K562 (cell line): ENCODE measurements at regions not wholly inside any gene's neighbourhood (a gene's known extent, or its start where the extent isn't known, plus 50 kb on each side); places are given as distances from the start of the nearest gene placed in this dataset.

Experiments
- ATAC-seq: fragments of 200-7000 bp; cut with Tn5 transposase; 3 replicates; pipeline ENCODE4 v1.9.1; 2020; ENCODE audit warnings: moderate library complexity
- BruUV-seq: library from RNA; stranded (reverse); fragments of 400-500 nt; replicated peaks from 2 replicates; lab custom pipeline; 2021; lab: Mats Ljungman, UMichigan
- CTCF ChIA-PET: fragments of 300-600 bp; formaldehyde crosslinking; extraction: SDS; loops from one replicate; lab custom pipeline; 2021; ENCODE audit warnings: low intra/inter-chr PET ratio; lab: Yijun Ruan, JAX
- POLR2A ChIA-PET: fragments of 300-600, 350-650 bp; sonication (Branson Sonifier 250); formaldehyde crosslinking; extraction: SDS; loops from one replicate; lab custom pipeline; 2021; ENCODE audit warnings: antibody characterized with exemption, inconsistent platforms; lab: Yijun Ruan, JAX
- DNase-seq, 4 experiments: peaks; one replicate each; pipeline versions ENCODE4 v3.0.0 to v3.0.0-alpha.2; 2011 to 2018; ENCODE audit warnings: low spot score in 3 of 4, mixed read lengths in 3 of 4; ENCODE audit errors: extremely low read depth in 1 of 4
- FAIRE-seq: peaks from 2 replicates; lab custom pipeline; 2011; peaks lifted over from hg19 to GRCh38; lab: Jason Lieb, UNC
- H2AFZ ChIP-seq: 2 replicates; pipeline ENCODE4 v1.6.0; 2011; ENCODE audit warnings: low read depth, low read length, control low read depth, inconsistent platforms
- H3K27ac ChIP-seq: fragments of 200-600 bp; 3 replicates; pipeline ENCODE4 v1.8.0; 2011; ENCODE audit warnings: low read depth, mild to moderate bottlenecking, control low read depth, inconsistent platforms, low read length, moderate library complexity, mixed read lengths; ENCODE audit errors: extremely low read depth
- H3K27me3 ChIP-seq, 2 experiments: fragments of 300-600 bp in 1 of 2; 2 replicates in 1 of 2; 3 replicates in 1 of 2; pipeline versions ENCODE4 v1.6.0 to v1.8.0; 2011; ENCODE audit warnings: inconsistent platforms in 2 of 2, low read length in 2 of 2, mild to moderate bottlenecking in 1 of 2, mixed read lengths in 1 of 2, moderate library complexity in 1 of 2; ENCODE audit not compliant: control insufficient read depth in 2 of 2, insufficient read depth in 2 of 2
- H3K36me3 ChIP-seq: fragments of 300-600 bp; 3 replicates; pipeline ENCODE4 v1.8.0; 2011; ENCODE audit warnings: mild to moderate bottlenecking, low read length, inconsistent platforms; ENCODE audit not compliant: control insufficient read depth, insufficient read depth
- H3K4me1 ChIP-seq, 2 experiments: fragments of 200-600 bp in 1 of 2; replicated peaks in 1 of 2; 2 replicates in 1 of 2; 3 replicates in 1 of 2; pipeline versions ENCODE4 v1.5.1 to v1.8.0; 2011; ENCODE audit warnings: inconsistent platforms in 2 of 2, low read length in 2 of 2, mild to moderate bottlenecking in 1 of 2, mixed read lengths in 1 of 2, moderate library complexity in 1 of 2; ENCODE audit not compliant: control insufficient read depth in 2 of 2, insufficient read depth in 2 of 2
- H3K4me2 ChIP-seq: 2 replicates; pipeline ENCODE4 v1.6.1; 2011; ENCODE audit warnings: low read length, control low read depth, inconsistent platforms, mixed read lengths; ENCODE audit not compliant: insufficient read depth
- H3K4me3 ChIP-seq: fragments of 200-600 bp; sonication (generic), shearing (Covaris generic); 2 replicates; pipeline ENCODE4 v1.5.1; 2016; ENCODE audit warnings: control low read depth, inconsistent platforms
- H3K79me2 ChIP-seq: fragments of 200-600 bp; 3 replicates; pipeline ENCODE4 v1.8.0; 2011; ENCODE audit warnings: low read length, inconsistent platforms; ENCODE audit not compliant: control insufficient read depth, insufficient read depth
- H3K9ac ChIP-seq, 2 experiments: 2 replicates each; pipeline versions ENCODE4 v1.6.0 to v1.6.1; 2011; ENCODE audit warnings: low read depth in 2 of 2, low read length in 2 of 2, control low read depth in 1 of 2, inconsistent platforms in 1 of 2, mild to moderate bottlenecking in 1 of 2, mixed read lengths in 1 of 2; ENCODE audit not compliant: insufficient read depth in 1 of 2
- H3K9me1 ChIP-seq: one replicate; pipeline ENCODE4 v1.6.0; 2011; ENCODE audit warnings: inconsistent platforms, mild to moderate bottlenecking, low read length, moderate library complexity; ENCODE audit not compliant: control insufficient read depth, insufficient read depth
- H3K9me3 ChIP-seq: replicated peaks from 2 replicates; pipeline ENCODE4 v1.5.1; 2011; ENCODE audit warnings: low read depth, low read length, inconsistent platforms; ENCODE audit not compliant: control insufficient read depth, insufficient read depth
- H4K20me1 ChIP-seq: replicated peaks from 2 replicates; pipeline ENCODE4 v1.6.1; 2011; ENCODE audit warnings: low read length, inconsistent platforms, mixed read lengths; ENCODE audit not compliant: control insufficient read depth, insufficient read depth
- CCNT2 ChIP-seq: IDR thresholded peaks from 2 replicates; pipeline ENCODE4 v1.6.1; 2011; ENCODE audit warnings: borderline replicate concordance, low read depth, mild to moderate bottlenecking, moderate library complexity, mixed read lengths, low read length; ENCODE audit not compliant: insufficient read length; ENCODE audit errors: extremely low read depth
- COPS2 ChIP-seq: fragments of 450-650 bp; conservative IDR thresholded peaks from 2 replicates; pipeline ENCODE4 v1.6.1; 2016; ENCODE audit warnings: mild to moderate bottlenecking, moderate library complexity
- FOS ChIP-seq: IDR thresholded peaks from 3 replicates; pipeline ENCODE4 v1.6.1; 2011; ENCODE audit not compliant: insufficient read length; ENCODE audit errors: extremely low read depth
- MYC ChIP-seq, 2 experiments: fragments of 250-450 bp in 1 of 2; sonication (Bioruptor Pico) in 1 of 2; IDR thresholded peaks; 2 replicates each; pipeline versions ENCODE4 v1.5.1 to v1.6.1; 2012 to 2021; ENCODE audit warnings: low read depth in 2 of 2, borderline replicate concordance in 1 of 2, improper control_type of control experiment in 1 of 2, low read length in 1 of 2, mild to moderate bottlenecking in 1 of 2, moderate library complexity in 1 of 2
- POLR2B ChIP-seq: fragments of 450-650 bp; IDR thresholded peaks from 2 replicates; pipeline ENCODE4 v1.6.1; 2018; ENCODE audit warnings: low read depth; ENCODE audit not compliant: partially characterized antibody
- RB1 ChIP-seq: fragments of 450-650 bp; IDR thresholded peaks from 2 replicates; pipeline ENCODE4 v1.6.1; 2017; ENCODE audit warnings: low read depth, mild to moderate bottlenecking
- SLC30A9 ChIP-seq: fragments of 250-450 bp; sonication (Bioruptor Pico); IDR thresholded peaks from 2 replicates; pipeline ENCODE4 v1.8.0; 2022; ENCODE audit warnings: mild to moderate bottlenecking, moderate library complexity
- SMAD4 ChIP-seq: fragments of 250-450 bp; sonication (Bioruptor Pico); conservative IDR thresholded peaks from 2 replicates; pipeline ENCODE4 v1.8.0; 2021; ENCODE audit warnings: inconsistent platforms, mild to moderate bottlenecking, moderate library complexity
- ZBTB9 ChIP-seq: fragments of 450-650 bp; formaldehyde crosslinking; IDR thresholded peaks from 2 replicates; pipeline ENCODE4 v1.4.0; 2020; ENCODE audit warnings: mild to moderate bottlenecking, moderate library complexity
- ZNF316 ChIP-seq: fragments of 450-650 bp; IDR thresholded peaks from 2 replicates; pipeline ENCODE4 v1.6.1; 2016
- ZNF41 ChIP-seq: fragments of 250-450 bp; sonication (Bioruptor Pico); conservative IDR thresholded peaks from 2 replicates; pipeline ENCODE4 v1.4.0; 2020; ENCODE audit warnings: mild to moderate bottlenecking
- ZNF584 ChIP-seq: fragments of 200-800 bp; sonication (Bioruptor generic); IDR thresholded peaks from 2 replicates; pipeline ENCODE4 v1.6.1; 2016; ENCODE audit warnings: low read depth, mild to moderate bottlenecking, missing genetic modification characterization, missing compliant biosample characterization
- ZNF780A ChIP-seq: fragments of 250-450 bp; sonication (Bioruptor Pico); IDR thresholded peaks from 2 replicates; pipeline ENCODE4 v1.5.0; 2021; ENCODE audit warnings: mild to moderate bottlenecking
- WGBS: fragments of 100-300 bp; shearing (Covaris generic); methylation state at CpG from one replicate; pipeline ENCODE4 v1.1.6; 2016; ENCODE audit warnings: low coverage, mixed read lengths; ENCODE audit not compliant: insufficient coverage; ENCODE audit errors: missing lambda C conversion rate; 5-methylcytosine and 5-hydroxymethylcytosine counted together
- in situ Hi-C: fragments of 300-500 bp; cut with MboI; formaldehyde crosslinking; loops from 4 replicates; pipeline ENCODE4 v1.15.0; 2018; ENCODE audit warnings: inconsistent platforms, mixed read lengths
- intact Hi-C: fragments of 100-400 bp; cut with micrococcal nuclease; formaldehyde crosslinking; loops from 2 replicates; pipeline ENCODE4 v1.14.2; 2022
- TF ChIP-seq, protein P1 (sequence below), 2 experiments: fragments of 450-650 bp; IDR thresholded peaks; 2 replicates each; pipeline ENCODE4 v1.6.1; 2018; ENCODE audit warnings: mild to moderate bottlenecking in 2 of 2, low read depth in 1 of 2; ENCODE audit not compliant: partially characterized antibody in 2 of 2
- TF ChIP-seq, protein P2 (sequence below), 2 experiments: fragments of 450-650 bp in 1 of 2; IDR thresholded peaks; 2 replicates each; pipeline ENCODE4 v1.6.1; 2011 to 2017; ENCODE audit warnings: low read depth in 2 of 2, antibody characterized with exemption in 1 of 2, borderline replicate concordance in 1 of 2, low read length in 1 of 2, mild to moderate bottlenecking in 1 of 2, mixed read lengths in 1 of 2; ENCODE audit not compliant: control insufficient read depth in 1 of 2

DNA sequence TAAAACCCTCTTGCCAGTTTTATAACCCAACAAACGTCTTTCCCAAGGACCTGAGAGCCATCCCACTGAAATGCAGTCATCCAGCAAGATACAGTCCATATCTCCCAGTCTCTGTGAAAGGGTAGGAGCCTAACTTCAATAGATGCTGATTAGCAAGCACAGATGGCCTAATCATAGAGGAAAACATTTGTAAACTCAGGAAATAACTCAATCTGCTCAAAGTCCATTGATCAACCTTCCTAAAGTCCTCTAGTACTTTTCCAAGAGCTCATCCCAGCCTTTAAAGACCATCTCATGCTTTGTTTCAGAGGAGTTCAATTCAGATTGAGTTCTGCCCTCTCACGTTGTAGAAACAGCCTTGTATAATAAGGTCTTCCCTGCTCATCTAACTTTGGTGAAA is 324.2 kb downstream of the MRPS30 start:
- FAIRE-seq, result no peak
- TF ChIP-seq SMAD4 (CRISPR knock-in tag), result no peak
- no peak for TF ChIP-seq FOS
- TF ChIP-seq ZNF41 (CRISPR knock-in tag), result no peak
- no peak for TF ChIP-seq RB1
- TF ChIP-seq ZNF780A (CRISPR knock-in tag), result no peak
- TF ChIP-seq POLR2B, result no peak
- TF ChIP-seq, protein P1, sequence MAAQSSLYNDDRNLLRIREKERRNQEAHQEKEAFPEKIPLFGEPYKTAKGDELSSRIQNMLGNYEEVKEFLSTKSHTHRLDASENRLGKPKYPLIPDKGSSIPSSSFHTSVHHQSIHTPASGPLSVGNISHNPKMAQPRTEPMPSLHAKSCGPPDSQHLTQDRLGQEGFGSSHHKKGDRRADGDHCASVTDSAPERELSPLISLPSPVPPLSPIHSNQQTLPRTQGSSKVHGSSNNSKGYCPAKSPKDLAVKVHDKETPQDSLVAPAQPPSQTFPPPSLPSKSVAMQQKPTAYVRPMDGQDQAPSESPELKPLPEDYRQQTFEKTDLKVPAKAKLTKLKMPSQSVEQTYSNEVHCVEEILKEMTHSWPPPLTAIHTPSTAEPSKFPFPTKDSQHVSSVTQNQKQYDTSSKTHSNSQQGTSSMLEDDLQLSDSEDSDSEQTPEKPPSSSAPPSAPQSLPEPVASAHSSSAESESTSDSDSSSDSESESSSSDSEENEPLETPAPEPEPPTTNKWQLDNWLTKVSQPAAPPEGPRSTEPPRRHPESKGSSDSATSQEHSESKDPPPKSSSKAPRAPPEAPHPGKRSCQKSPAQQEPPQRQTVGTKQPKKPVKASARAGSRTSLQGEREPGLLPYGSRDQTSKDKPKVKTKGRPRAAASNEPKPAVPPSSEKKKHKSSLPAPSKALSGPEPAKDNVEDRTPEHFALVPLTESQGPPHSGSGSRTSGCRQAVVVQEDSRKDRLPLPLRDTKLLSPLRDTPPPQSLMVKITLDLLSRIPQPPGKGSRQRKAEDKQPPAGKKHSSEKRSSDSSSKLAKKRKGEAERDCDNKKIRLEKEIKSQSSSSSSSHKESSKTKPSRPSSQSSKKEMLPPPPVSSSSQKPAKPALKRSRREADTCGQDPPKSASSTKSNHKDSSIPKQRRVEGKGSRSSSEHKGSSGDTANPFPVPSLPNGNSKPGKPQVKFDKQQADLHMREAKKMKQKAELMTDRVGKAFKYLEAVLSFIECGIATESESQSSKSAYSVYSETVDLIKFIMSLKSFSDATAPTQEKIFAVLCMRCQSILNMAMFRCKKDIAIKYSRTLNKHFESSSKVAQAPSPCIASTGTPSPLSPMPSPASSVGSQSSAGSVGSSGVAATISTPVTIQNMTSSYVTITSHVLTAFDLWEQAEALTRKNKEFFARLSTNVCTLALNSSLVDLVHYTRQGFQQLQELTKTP (IDR thresholded peaks at IDR 0.05; ENCODE audit: low read depth in 1 of 2, partially characterized antibody in 2 of 2), result no peak
- TF ChIP-seq SLC30A9 (CRISPR knock-in tag), result no peak
- TF ChIP-seq ZNF584 (CRISPR knock-in tag), result no peak
- TF ChIP-seq, protein P2, sequence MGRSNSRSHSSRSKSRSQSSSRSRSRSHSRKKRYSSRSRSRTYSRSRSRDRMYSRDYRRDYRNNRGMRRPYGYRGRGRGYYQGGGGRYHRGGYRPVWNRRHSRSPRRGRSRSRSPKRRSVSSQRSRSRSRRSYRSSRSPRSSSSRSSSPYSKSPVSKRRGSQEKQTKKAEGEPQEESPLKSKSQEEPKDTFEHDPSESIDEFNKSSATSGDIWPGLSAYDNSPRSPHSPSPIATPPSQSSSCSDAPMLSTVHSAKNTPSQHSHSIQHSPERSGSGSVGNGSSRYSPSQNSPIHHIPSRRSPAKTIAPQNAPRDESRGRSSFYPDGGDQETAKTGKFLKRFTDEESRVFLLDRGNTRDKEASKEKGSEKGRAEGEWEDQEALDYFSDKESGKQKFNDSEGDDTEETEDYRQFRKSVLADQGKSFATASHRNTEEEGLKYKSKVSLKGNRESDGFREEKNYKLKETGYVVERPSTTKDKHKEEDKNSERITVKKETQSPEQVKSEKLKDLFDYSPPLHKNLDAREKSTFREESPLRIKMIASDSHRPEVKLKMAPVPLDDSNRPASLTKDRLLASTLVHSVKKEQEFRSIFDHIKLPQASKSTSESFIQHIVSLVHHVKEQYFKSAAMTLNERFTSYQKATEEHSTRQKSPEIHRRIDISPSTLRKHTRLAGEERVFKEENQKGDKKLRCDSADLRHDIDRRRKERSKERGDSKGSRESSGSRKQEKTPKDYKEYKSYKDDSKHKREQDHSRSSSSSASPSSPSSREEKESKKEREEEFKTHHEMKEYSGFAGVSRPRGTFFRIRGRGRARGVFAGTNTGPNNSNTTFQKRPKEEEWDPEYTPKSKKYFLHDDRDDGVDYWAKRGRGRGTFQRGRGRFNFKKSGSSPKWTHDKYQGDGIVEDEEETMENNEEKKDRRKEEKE (IDR thresholded peaks at IDR 0.05; ENCODE audit: borderline replicate concordance in 1 of 2, control insufficient read depth in 1 of 2, low read depth in 2 of 2, low read length in 1 of 2), result no peak
- TF ChIP-seq CCNT2, result no peak
- TF ChIP-seq ZNF316, result no peak
- no peak for TF ChIP-seq ZBTB9 (CRISPR knock-in tag)
- TF ChIP-seq MYC (IDR thresholded peaks at IDR 0.05; ENCODE audit: low read depth, low read length), result no peak
- TF ChIP-seq MYC (CRISPR knock-in tag; IDR thresholded peaks at IDR 0.05; ENCODE audit: borderline replicate concordance, low read depth), result no peak
- TF ChIP-seq COPS2, result no peak

More for the DNA sequence above, 324.2 kb downstream of the MRPS30 start:
- Histone ChIP-seq H3K9ac (no peak overlapping the region), H3K9me3 (0 out of 2 replicates have a peak, but pooled peaks cover 2% of the 10 kb centered on the region), H3K27me3 (no peaks in the 10 kb centered on the region), H3K4me1 (no peaks in the 10 kb centered on the region), H3K9me1 (no peaks in the 10 kb centered on the region), H3K36me3 (no peaks in the 10 kb centered on the region), H3K4me2 (no peak overlapping the region), H3K27ac (no peak overlapping the region), H4K20me1 (no peaks in the 10 kb centered on the region), H3K79me2 (no peaks in the 10 kb centered on the region), H2AFZ (no peak overlapping the region), H3K4me3 (no peak overlapping the region)
- in situ Hi-C loops (no loop called here), intact Hi-C loops (no loop called here)
- ATAC-seq (no peak), DNase-seq (no peak)
- 0% methylated on average over 2 of the region's 2 CpGs for WGBS
- POLR2A ChIA-PET, result no interaction called here
- CTCF ChIA-PET, result no interaction called here
- no TSS peak for BruUV-seq
